M059J (cell line): ENCODE measurements at regions not wholly inside any gene's neighbourhood (a gene's known extent, or its start where the extent isn't known, plus 50 kb on each side); places are given as distances from the start of the nearest gene placed in this dataset.

Experiments used
- DNase-seq: peaks from one replicate; pipeline ENCODE4 v3.0.0-alpha.2; 2012; ENCODE audit warnings: low read depth

GRCh38 chr7:17601921-17602320, 303.5 kb downstream of the AHR start:
- peak; percentile 52 for DNase-seq

- DNase-seq = peak; percentile 88
Observed at GRCh38 chr7:17608114-17608833, 309.8 kb downstream of the AHR start.

GRCh38 chr7:17611611-17612010, 313.2 kb downstream of the AHR start:
- DNase-seq = no peak

GRCh38 chr7:17613338-17614041, 315.0 kb downstream of the AHR start:
- no peak for DNase-seq

DNA sequence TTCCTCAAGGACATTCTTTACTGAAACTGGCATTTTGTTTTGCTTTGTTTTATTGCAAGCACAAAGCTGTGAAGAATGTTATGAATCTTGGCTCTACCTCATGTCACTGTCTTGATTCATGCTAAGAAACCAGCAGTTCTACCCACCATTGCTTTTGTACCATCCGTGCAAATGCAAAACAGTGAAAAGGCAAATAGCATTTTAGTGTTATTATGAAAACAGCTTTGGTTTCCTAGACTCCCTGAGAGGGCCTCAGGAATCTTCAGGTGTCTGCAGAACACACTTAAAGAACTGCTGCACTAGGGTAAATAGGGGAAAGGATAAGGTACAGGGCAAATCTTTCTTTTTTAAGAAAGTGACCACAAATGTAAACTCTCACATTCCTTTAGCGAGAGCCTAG, 318.9 kb downstream of the AHR start:
- peak; percentile 78 for DNase-seq

DNA sequence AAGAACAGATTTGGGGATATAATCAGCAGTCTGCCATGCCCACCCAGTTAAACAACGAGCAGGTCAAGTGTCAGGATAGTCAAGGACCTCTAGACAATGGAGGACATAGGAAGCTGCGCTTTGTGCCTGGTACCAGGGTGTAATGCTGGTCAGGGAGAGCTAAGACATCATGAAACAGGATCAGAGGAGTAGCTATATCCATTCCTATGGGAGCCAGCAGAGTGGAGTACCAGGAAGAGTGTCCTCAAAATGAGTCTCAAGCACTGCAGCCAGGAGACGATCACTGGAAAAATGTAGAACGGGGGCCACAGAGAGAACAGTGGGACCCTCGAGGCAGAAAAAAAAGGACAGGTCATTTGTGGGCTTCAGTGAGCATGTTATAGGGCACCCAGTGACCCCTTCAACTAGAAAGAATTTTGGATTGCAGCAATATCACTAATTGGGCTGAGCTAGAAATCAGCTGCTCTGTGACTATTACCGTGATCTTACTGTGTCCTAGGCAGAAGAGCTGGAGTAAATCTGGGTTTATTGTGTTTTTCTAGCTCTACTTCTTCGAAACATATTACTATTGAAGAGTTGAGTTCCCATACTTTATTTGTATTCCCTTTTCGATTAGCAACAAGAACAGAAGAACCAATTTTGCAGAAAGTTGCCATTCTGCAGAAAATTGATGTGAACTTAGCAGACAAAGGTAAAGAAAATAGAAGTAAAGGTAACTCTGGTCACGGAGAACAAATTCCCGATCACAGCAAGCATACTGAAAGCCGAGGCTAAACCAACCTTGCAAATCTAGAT, 319.6 kb downstream of the AHR start:
- no peak for DNase-seq

GRCh38 chr7:17618652-17618974, 320.2 kb downstream of the AHR start:
- DNase-seq = no peak

- DNase-seq = no peak
Observed at GRCh38 chr7:17619196-17619818, 320.9 kb downstream of the AHR start.

GRCh38 chr7:17620566-17620965, 319.7 kb downstream of the SNX13 start:
- DNase-seq = no peak

DNA sequence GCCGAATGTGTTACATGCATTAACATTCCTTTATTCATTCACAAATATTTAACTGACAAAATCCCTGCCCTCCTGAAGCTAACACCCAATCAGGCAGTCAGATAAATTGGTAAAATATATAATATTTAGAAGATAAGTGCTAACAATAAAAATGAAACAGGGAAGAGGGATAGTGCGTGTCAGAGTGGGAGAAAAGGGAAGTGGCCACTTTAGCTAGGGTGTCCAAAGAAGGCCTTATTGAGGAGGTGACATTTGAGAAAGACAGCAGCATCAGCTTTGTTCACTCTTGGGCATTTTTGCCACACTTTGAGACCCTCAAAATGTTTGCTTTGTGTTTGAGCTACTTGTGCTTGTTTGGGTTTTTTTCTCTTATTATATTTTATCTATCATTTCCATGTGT, 317.8 kb downstream of the SNX13 start:
- DNase-seq = no peak

- peak; percentile 70 for DNase-seq
Observed at GRCh38 chr7:17623546-17624185, 316.6 kb downstream of the SNX13 start.

DNA sequence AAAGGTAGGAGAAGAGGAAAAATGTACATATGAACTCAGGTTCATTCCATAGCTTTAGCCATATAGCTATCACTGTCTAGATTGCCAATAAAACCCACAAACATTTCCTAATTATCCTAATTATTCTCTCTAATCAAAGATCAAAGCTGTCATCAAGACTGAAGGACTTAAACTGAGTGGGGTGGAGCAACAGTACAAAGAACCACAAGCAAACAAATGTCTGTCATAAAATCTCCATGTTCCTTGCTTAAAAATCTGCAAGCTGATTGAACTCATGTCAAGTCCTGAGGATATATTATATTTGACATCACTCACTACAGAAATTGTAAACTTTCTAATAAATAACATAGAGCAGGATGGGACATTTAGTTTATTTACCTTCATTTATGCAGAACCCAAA, 315.9 kb downstream of the SNX13 start:
- no peak for DNase-seq

GRCh38 chr7:17625043-17625442, 315.3 kb downstream of the SNX13 start:
- peak; percentile 91 for DNase-seq

DNA sequence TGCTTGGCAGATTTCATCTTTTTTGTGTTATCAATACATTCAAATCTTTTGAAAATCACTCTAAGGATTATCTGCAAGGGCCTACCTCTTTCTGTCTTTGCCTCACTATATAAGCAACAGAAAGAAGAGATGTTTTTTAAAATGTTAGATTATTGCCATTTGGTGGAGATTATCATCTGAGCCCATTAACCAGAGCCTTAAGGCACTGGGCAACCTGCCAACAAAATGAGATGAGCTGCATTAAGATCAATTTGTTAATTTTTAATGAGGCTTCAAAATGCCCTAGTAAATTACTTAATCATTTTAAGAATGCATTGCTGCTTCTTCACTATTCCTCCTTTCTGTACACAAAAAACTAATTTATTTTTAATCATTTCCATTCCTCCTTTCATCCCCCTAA, 314.1 kb downstream of the SNX13 start:
- DNase-seq = peak; percentile 42

GRCh38 chr7:17631061-17631460, 309.2 kb downstream of the SNX13 start:
- DNase-seq = no peak

DNA sequence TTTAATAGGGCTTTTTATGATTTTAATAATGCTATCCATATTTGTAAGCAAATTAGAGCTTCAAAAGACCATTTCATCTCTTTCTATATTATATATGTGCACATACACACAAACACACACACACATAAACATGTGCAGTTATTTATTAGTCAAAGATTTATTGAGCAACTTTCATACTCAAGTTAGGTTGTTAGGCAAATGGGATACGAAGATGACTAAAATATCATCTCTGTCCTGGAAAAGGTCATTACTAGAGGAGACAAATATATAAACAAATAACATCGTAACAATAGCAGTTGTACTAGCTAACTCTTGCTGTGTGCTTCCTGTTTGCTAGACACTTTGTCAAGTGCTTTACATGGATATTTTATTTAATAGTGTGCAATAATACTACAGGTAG, 307.9 kb downstream of the SNX13 start:
- peak; percentile 36 for DNase-seq

GRCh38 chr7:17633067-17633466, 307.2 kb downstream of the SNX13 start:
- peak; percentile 86 for DNase-seq

GRCh38 chr7:17638727-17639126, 301.6 kb downstream of the SNX13 start:
- DNase-seq = no peak

DNA sequence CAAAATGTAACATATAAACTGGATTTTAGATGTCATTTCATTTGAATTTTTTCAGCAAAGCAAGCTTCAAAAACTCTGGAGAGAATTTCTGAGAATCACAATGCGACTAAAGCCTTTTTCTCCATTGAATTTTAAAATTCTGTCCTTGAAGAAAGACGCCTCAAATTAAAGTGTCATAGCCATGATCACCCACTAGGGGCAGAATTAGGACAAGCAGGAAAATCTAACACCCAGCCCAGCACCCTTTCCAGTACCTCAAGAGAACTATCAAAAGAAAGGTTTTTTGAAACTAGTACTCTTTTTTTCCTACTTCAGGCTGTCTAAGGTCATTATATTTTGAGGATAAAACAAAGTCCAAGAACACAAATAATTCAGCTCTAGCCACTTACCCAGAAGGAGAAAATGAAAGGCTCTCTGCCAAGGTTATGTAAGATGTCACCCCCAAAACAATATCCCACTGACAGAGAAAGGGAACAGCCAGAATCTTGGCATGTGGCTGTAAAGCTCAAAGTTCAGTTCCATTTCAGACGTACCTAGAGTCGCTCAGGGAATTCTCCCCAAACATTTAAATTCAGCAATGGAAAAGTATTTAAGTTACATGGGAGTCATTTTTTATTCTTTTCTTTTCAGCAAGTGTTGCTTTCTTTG, 299.4 kb downstream of the SNX13 start:
- peak; percentile 39 for DNase-seq

- no peak for DNase-seq
Observed at GRCh38 chr7:17645500-17645899, 294.8 kb downstream of the SNX13 start.

DNA sequence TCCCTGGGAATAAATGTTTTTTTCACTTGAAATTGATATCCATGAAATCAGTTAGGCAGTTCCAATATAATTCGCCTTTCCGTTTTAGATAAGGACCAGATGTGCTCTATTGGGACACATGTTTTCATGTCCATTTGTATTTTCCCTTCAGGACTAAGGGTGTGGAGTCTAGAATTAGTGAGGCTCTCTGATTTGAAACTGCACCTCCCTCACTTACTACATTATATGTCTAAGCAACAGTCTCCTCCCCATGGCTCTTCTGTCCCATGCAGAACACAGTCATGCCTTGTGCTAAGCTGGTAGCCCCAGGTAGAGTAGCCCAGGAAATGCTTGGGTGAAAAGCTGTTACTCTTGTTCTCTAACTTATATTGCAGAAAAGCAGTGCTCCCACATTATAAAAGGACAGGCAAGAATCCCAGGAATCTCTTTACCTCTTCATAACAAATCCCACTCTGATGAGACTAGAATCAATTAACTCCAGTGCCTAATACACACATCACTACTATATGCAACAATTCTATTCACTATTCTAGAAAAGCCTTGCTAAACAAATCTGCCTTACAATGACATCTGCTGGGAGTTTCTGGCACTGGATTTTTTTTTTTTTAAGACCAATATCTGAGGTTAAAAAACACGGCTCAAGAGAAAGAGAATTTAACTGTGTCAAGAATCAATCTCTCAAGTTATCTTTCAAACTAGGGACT, 293.9 kb downstream of the SNX13 start:
- peak; percentile 58 for DNase-seq
